ENCODE measurements at regions not wholly inside any gene's neighbourhood (a gene's known extent, or its start where the extent isn't known, plus 50 kb on each side); places are given as distances from the start of the nearest gene placed in this dataset.

- DNase-seq (ENCODE audit: extremely low read depth in 1 of 4, low spot score in 3 of 4) = peak; percentile 50 to 80 (median 66)
- Histone ChIP-seq H3K4me2 (ENCODE audit: insufficient read depth, low read length) (peak overlapping the region; percentile 64), H4K20me1 (replicated peaks; ENCODE audit: control insufficient read depth, insufficient read depth, low read length) (no peaks in the 10 kb centered on the region), H3K9ac (ENCODE audit: insufficient read depth in 1 of 2, low read depth in 2 of 2, low read length in 2 of 2) (peak overlapping the region in 1 of 2 experiments; percentile 84; a peak in 2 of 4 replicates), H3K9me1 (ENCODE audit: control insufficient read depth, insufficient read depth, low read length) (no peaks in the 10 kb centered on the region), H3K4me3 (peak overlapping the region; percentile 35), H3K4me1 (replicated peaks in 1 of 2; ENCODE audit: control insufficient read depth in 2 of 2, insufficient read depth in 2 of 2, low read length in 2 of 2) (peaks cover 3 to 8% of the 10 kb centered on the region in 2 experiments; a peak in 4 of 5 replicates), H3K79me2 (ENCODE audit: control insufficient read depth, insufficient read depth, low read length) (no peaks in the 10 kb centered on the region), H3K27ac (ENCODE audit: extremely low read depth, low read depth, low read length) (no peak overlapping the region), H3K36me3 (ENCODE audit: control insufficient read depth, insufficient read depth, low read length) (no peaks in the 10 kb centered on the region; the same call in 2 of the 3 replicates), H3K27me3 (ENCODE audit: control insufficient read depth in 2 of 2, insufficient read depth in 2 of 2, low read length in 2 of 2) (no peaks in the 10 kb centered on the region), H3K9me3 (replicated peaks; ENCODE audit: control insufficient read depth, insufficient read depth, low read depth, low read length) (no peaks in the 10 kb centered on the region), H2AFZ (ENCODE audit: low read depth, low read length) (peak overlapping the region; percentile 63)
- 8% methylated on average over 27 of the region's 27 CpGs for WGBS (ENCODE audit: insufficient coverage, low coverage, missing lambda C conversion rate)
- BruUV-seq (replicated peaks) = no TSS peak
- in situ Hi-C loops (cut with MboI) = loop anchor here (25.0 kb wide), 1 partner anchor 119 kb away; no protein-coding TSS in a partner anchor
- ChIA-PET POLR2A (interaction anchor here (0.6 kb wide), 1 partner anchor 10 kb away, joined by 3 read pairs; no protein-coding TSS in a partner anchor), CTCF (ENCODE audit: low intra/inter-chr PET ratio) (no interaction called here)
- FAIRE-seq = peak; percentile 69
- ATAC-seq = peak; percentile 98
- intact Hi-C loops (cut with micrococcal nuclease) = loop anchor here (5.0 kb wide), 1 partner anchor 281 kb away; no protein-coding TSS in a partner anchor
- TF ChIP-seq GATA2 (CRISPR knock-in tag; IDR thresholded peaks at IDR 0.05) (peak; percentile 84), TSC22D4 (tag; IDR thresholded peaks at IDR 0.05) (no peak), ZKSCAN1 (IDR thresholded peaks at IDR 0.05; ENCODE audit: low read depth, low read length) (no peak), OTX1 (CRISPR knock-in tag; IDR thresholded peaks at IDR 0.05) (no peak), CBX8 (IDR thresholded peaks at IDR 0.05; ENCODE audit: borderline replicate concordance, extremely low read depth, low read depth, low read length, poor library complexity, severe bottlenecking) (no peak), WHSC1 (IDR thresholded peaks at IDR 0.05; ENCODE audit: low read length) (no peak), RAD51 (IDR thresholded peaks at IDR 0.05; ENCODE audit: borderline replicate concordance, low read depth) (no peak), CTCF (IDR thresholded peaks at IDR 0.05 in 2 of 3, conservative IDR thresholded peaks at IDR 0.05 in 1 of 3; ENCODE audit: insufficient read depth in 2 of 3, low read depth in 1 of 3, low read length in 3 of 3) (peak; percentile 33 to 56 (median 45); a peak in 5 of 6 replicates), ELK1 (CRISPR knock-in tag; IDR thresholded peaks at IDR 0.05) (no peak), EP300 (IDR thresholded peaks at IDR 0.05; ENCODE audit: low read length) (no peak), RNF2 (IDR thresholded peaks at IDR 0.05) (no peak), PHTF2 (CRISPR knock-in tag; IDR thresholded peaks at IDR 0.05) (no peak), ZNF24 (IDR thresholded peaks at IDR 0.05) (no peak), PHF20 (IDR thresholded peaks at IDR 0.05; ENCODE audit: partially characterized antibody) (no peak), ZNF324 (CRISPR knock-in tag; IDR thresholded peaks at IDR 0.05) (no peak), RBBP5 (IDR thresholded peaks at IDR 0.05; ENCODE audit: borderline replicate concordance, insufficient read depth, low read length, poor library complexity, severe bottlenecking) (no peak), GABPB2 (CRISPR knock-in tag; conservative IDR thresholded peaks at IDR 0.05) (no peak), MAX (CRISPR knock-in tag; IDR thresholded peaks at IDR 0.05) (no peak)
Measured at GRCh38 chr7:65731562-65732035, 141.3 kb upstream of the VKORC1L1 start.

Measured in K562 (cell line).